ENCODE measurements at regions not wholly inside any gene's neighbourhood (a gene's known extent, or its start where the extent isn't known, plus 50 kb on each side); places are given as distances from the start of the nearest gene placed in this dataset.
"Not testable (repeated sequence)": the region's sequence is repeated elsewhere in the genome, so short reads cannot be mapped to it uniquely, and the experiment has no call there.

GRCh38 chr5:54794135-54794975 is 191.0 kb downstream of the ESM1 start:
- POLR2A ChIA-PET = interaction anchor here (0.6 to 0.9 kb wide), 3 partner anchors 11 to 148 kb away, joined by 3 read pairs; no protein-coding TSS in a partner anchor

DNA sequence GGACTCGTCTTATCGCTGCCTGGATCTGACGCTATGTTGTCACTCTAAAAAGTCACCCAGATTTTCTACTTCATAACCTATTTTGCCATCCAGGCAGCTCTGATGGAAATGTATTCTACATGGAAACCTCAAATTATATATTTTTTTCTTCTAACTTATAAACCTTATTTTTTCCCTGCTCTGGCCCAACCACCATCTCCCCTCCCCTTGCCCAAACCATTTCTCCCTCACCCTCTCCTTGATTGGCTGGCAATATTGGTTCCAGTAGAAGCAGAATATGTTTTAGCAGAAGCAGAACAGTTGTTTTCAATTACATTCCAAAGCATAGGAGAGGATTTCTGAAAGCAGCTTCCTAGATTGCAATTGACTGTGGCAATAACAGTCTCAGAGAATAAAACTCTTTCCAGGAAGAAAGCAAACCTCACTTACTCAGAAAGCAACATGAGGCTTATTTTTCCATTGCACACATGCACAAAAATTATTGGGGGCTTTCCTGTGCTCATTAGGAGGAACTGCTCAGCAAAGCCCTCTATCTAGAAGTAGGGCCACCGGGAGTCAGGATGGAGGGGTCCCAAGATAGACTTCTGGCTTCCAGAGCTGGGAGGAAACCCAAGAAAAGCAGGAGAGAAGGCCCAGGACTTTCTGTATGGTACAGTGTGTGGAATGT is 191.8 kb downstream of the ESM1 start:
- peaks cover 0 to 19% (median 0%) of the 10 kb centered on the region in 11 donors for H3K9me3 Mint-ChIP-seq
- peaks cover 4 to 42% (median 16%) of the 10 kb centered on the region in 7 donors for H3K4me1 Mint-ChIP-seq
- ATAC-seq = no peak
- CTCF ChIA-PET = interaction anchor here (0.7 to 1.0 kb wide), 2 partner anchors 230 to 277 kb away, joined by 3 read pairs; no protein-coding TSS in a partner anchor
- Histone ChIP-seq H3K4me3 (ENCODE audit: low read length) (no peak overlapping the region), H3K4me1 (ENCODE audit: control insufficient read depth in 2 of 2, insufficient read depth in 2 of 2, low read length in 2 of 2) (no peaks in the 10 kb centered on the region), H3K27ac (ENCODE audit: low read depth, low read length) (no peak overlapping the region), H3K27me3 (ENCODE audit: control insufficient read depth in 2 of 2, insufficient read depth in 2 of 2, low read length in 2 of 2) (no peaks in the 10 kb centered on the region), H3K36me3 (ENCODE audit: control insufficient read depth in 2 of 3, insufficient read depth in 3 of 3, low read length in 3 of 3) (no peaks in the 10 kb centered on the region), H3K9me3 (ENCODE audit: control insufficient read depth in 2 of 3, low read length in 3 of 3) (no peaks in the 10 kb centered on the region)
- H3K27me3 Mint-ChIP-seq = peaks cover 0 to 19% (median 4%) of the 10 kb centered on the region in 5 donors
- intact Hi-C loops (cut with micrococcal nuclease) = loop anchor here in 1 of 2 donors (1.0 to 5.0 kb wide), 4 partner anchors 49 to 183 kb away; no protein-coding TSS in a partner anchor
- H3K36me3 Mint-ChIP-seq = peaks cover 0 to 30% (median 0%) of the 10 kb centered on the region in 5 donors
- POLR2A ChIA-PET = interaction anchor here (0.6 to 0.9 kb wide), 2 partner anchors 36 to 147 kb away, joined by 3 read pairs; no protein-coding TSS in a partner anchor
- H3K27ac Mint-ChIP-seq = peak overlapping the region in 1 of 9 donors; percentile 79
- peak overlapping the region in 1 of 10 donors; percentile 60 for H3K4me3 Mint-ChIP-seq
- no peak for DNase-seq

More at GRCh38 chr5:54794135-54794975, 191.0 kb downstream of the ESM1 start:
- no peak overlapping the region for H3K4me3 ChIP-seq (ENCODE audit: low read length)
- peaks cover 0 to 19% (median 4%) of the 10 kb centered on the region in 5 donors for H3K27me3 Mint-ChIP-seq
- H3K9me3 ChIP-seq (ENCODE audit: control insufficient read depth in 2 of 3, low read length in 3 of 3) = no peaks in the 10 kb centered on the region
- H3K36me3 Mint-ChIP-seq = peaks cover 0 to 30% (median 0%) of the 10 kb centered on the region in 5 donors
- intact Hi-C loops (cut with micrococcal nuclease) = loop anchor here in 1 of 2 donors (1.0 to 5.0 kb wide), 3 partner anchors 77 to 184 kb away; no protein-coding TSS in a partner anchor
- H3K4me1 Mint-ChIP-seq = peaks cover 4 to 42% (median 16%) of the 10 kb centered on the region in 7 donors
- no peak overlapping the region for H3K27ac ChIP-seq (ENCODE audit: low read depth, low read length)
- H3K4me3 Mint-ChIP-seq = peak overlapping the region in 1 of 10 donors; percentile 60
- peak overlapping the region in 2 of 9 donors; percentile 45 to 79 for H3K27ac Mint-ChIP-seq
- H3K36me3 ChIP-seq (ENCODE audit: control insufficient read depth in 2 of 3, insufficient read depth in 3 of 3, low read length in 3 of 3) = no peaks in the 10 kb centered on the region
- H3K4me1 ChIP-seq (ENCODE audit: control insufficient read depth in 2 of 2, insufficient read depth in 2 of 2, low read length in 2 of 2) = no peaks in the 10 kb centered on the region
- H3K27me3 ChIP-seq (ENCODE audit: control insufficient read depth in 2 of 2, insufficient read depth in 2 of 2, low read length in 2 of 2) = no peaks in the 10 kb centered on the region
- CTCF ChIA-PET = interaction anchor here (0.7 to 1.0 kb wide), 2 partner anchors 231 to 278 kb away, joined by 3 read pairs; no protein-coding TSS in a partner anchor
- peaks cover 0 to 19% (median 0%) of the 10 kb centered on the region in 11 donors for H3K9me3 Mint-ChIP-seq
- DNase-seq (peak in 1 of 9 donors; percentile 27), ATAC-seq (no peak)

DNA sequence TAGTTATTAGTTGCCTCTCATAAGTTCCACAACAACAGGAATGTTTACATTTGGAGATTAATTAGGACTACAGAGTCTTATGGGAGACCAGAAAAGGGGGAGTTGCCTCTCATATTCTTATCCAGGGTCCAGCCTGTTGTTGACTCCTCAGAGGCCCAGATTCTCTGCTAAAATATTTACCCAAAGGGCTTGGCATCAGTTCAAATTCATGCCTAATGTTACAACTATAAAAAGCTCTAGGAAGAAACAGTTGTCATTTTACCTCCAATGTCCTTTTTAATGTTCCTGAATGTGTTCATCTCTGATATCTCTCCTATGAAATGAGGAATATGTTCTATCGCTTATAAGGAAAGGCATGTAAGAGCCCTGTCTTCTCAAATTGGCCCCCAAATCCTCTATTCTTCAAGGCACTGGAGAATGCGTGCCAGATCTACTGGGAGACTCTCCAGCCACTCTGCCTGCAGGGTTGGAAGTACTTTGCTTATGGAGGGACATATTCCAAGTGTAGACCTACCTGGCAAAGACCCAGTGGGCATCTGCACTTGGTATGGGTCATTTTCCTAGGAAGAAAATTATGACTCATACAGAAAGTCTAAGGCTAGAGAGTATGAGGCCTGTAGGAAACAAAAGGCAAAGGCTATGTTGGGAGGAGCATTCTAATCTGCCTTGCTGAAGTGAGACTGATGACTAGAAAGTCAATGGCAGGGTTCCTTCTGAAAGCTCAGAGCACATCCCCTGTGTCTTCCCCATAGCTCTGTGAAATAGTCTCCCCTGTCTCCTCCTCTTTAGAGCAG is 192.6 kb downstream of the ESM1 start:
- Histone ChIP-seq H3K36me3 (ENCODE audit: control insufficient read depth in 2 of 3, insufficient read depth in 3 of 3, low read length in 3 of 3) (no peaks in the 10 kb centered on the region), H3K27me3 (ENCODE audit: control insufficient read depth in 2 of 2, insufficient read depth in 2 of 2, low read length in 2 of 2) (no peaks in the 10 kb centered on the region), H3K4me1 (ENCODE audit: control insufficient read depth in 2 of 2, insufficient read depth in 2 of 2, low read length in 2 of 2) (no peaks in the 10 kb centered on the region), H3K9me3 (ENCODE audit: control insufficient read depth in 2 of 3, low read length in 3 of 3) (no peaks in the 10 kb centered on the region), H3K27ac (ENCODE audit: low read depth, low read length) (no peak overlapping the region), H3K4me3 (ENCODE audit: low read length) (no peak overlapping the region)
- ATAC-seq (no peak), DNase-seq (no peak)
- peaks cover 0 to 19% (median 4%) of the 10 kb centered on the region in 5 donors for H3K27me3 Mint-ChIP-seq
- peaks cover 4 to 40% (median 16%) of the 10 kb centered on the region in 7 donors for H3K4me1 Mint-ChIP-seq
- H3K9me3 Mint-ChIP-seq = peaks cover 0 to 25% (median 0%) of the 10 kb centered on the region in 11 donors
- intact Hi-C loops (cut with micrococcal nuclease) = loop anchor here in 1 of 2 donors (1.0 to 5.0 kb wide), 2 partner anchors 49 to 76 kb away; no protein-coding TSS in a partner anchor
- H3K27ac Mint-ChIP-seq = peak overlapping the region in 1 of 9 donors; percentile 65
- ChIA-PET POLR2A (no interaction called here), CTCF (interaction anchor here (1.2 kb wide), 1 partner anchor 301 kb away, joined by 3 read pairs; no protein-coding TSS in a partner anchor)
- H3K36me3 Mint-ChIP-seq = peaks cover 0 to 36% (median 0%) of the 10 kb centered on the region in 5 donors
- H3K4me3 Mint-ChIP-seq = peak overlapping the region in 1 of 10 donors; percentile 11

GRCh38 chr5:54787910-54788309 is 197.5 kb downstream of the ESM1 start:
- Mint-ChIP-seq H3K27me3 (peaks cover 0 to 12% (median 0%) of the 10 kb centered on the region in 5 donors), H3K9me3 (peaks cover 0 to 33% (median 2%) of the 10 kb centered on the region in 11 donors), H3K36me3 (peaks cover 0 to 27% (median 1%) of the 10 kb centered on the region in 5 donors)
- DNase-seq; H3K4me1 Mint-ChIP-seq; H3K36me3 ChIP-seq (ENCODE audit: control insufficient read depth in 2 of 3, insufficient read depth in 3 of 3, low read length in 3 of 3); POLR2A ChIA-PET; H3K4me1 ChIP-seq (ENCODE audit: control insufficient read depth in 2 of 2, insufficient read depth in 2 of 2, low read length in 2 of 2); ATAC-seq; H3K4me3 ChIP-seq (ENCODE audit: low read length); H3K9me3 ChIP-seq (ENCODE audit: control insufficient read depth in 2 of 3, low read length in 3 of 3); H3K27ac ChIP-seq (ENCODE audit: low read depth, low read length); CTCF ChIA-PET; H3K4me3 Mint-ChIP-seq; H3K27me3 ChIP-seq (ENCODE audit: control insufficient read depth in 2 of 2, insufficient read depth in 2 of 2, low read length in 2 of 2); H3K27ac Mint-ChIP-seq; intact Hi-C loops (cut with micrococcal nuclease): not testable (repeated sequence)

DNA sequence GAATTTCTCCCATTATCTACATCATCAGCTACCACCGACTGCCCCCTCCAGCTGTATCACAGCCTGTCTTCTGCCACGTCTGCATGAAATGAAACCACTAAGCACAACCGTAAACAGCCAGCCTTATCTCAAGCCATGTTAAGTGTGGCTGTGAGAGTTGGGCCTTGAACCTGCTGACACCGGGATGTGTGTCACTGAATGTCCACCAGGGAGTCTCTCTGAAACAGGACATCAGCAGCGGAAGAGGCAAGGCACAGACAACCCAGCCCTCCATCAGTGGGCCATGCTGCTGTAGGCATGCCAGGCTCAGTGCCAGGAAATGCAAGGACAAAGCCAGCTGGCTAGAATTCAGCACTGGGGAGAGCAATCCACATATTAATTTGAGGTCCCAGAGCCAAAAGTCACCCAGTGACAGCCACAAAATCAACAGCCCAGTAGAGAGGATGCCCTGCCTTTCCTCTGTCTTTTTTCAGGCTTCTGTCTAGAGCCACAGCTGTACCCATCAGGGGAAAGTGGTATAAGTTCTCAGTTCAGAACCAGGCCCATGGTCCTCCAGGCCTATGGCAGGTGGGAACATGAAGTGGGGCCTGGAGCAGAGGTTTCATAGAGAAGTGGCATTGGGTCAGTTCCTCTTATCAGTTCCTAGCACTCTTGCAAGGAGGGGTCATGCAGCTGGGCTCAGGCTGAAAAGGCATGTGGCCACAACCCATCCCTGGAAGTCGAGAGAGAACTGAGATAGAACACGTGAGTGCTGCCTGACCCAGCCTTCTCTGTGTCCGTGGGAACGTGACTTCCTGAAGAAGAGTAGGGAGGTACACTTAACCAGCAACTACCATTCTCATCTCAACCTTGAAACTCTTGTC is 199.4 kb downstream of the ESM1 start:
- peaks cover 0 to 4% (median 0%) of the 10 kb centered on the region in 7 donors for H3K4me1 Mint-ChIP-seq
- Histone ChIP-seq H3K27me3 (ENCODE audit: control insufficient read depth in 2 of 2, insufficient read depth in 2 of 2, low read length in 2 of 2) (no peaks in the 10 kb centered on the region), H3K4me1 (ENCODE audit: control insufficient read depth in 2 of 2, insufficient read depth in 2 of 2, low read length in 2 of 2) (no peaks in the 10 kb centered on the region), H3K36me3 (ENCODE audit: control insufficient read depth in 2 of 3, insufficient read depth in 3 of 3, low read length in 3 of 3) (no peaks in the 10 kb centered on the region), H3K4me3 (ENCODE audit: low read length) (no peak overlapping the region), H3K27ac (ENCODE audit: low read depth, low read length) (no peak overlapping the region), H3K9me3 (ENCODE audit: control insufficient read depth in 2 of 3, low read length in 3 of 3) (no peaks in the 10 kb centered on the region)
- peaks cover 0 to 29% (median 4%) of the 10 kb centered on the region in 11 donors for H3K9me3 Mint-ChIP-seq
- H3K4me3 Mint-ChIP-seq = no peak overlapping the region
- peaks cover 0 to 22% (median 0%) of the 10 kb centered on the region in 5 donors for H3K27me3 Mint-ChIP-seq
- peak; percentile 75 for ATAC-seq
- H3K27ac Mint-ChIP-seq = no peak overlapping the region
- CTCF ChIA-PET = no interaction called here
- peaks cover 0 to 31% (median 0%) of the 10 kb centered on the region in 5 donors for H3K36me3 Mint-ChIP-seq
- no peak for DNase-seq
- POLR2A ChIA-PET = no interaction called here
- intact Hi-C loops (cut with micrococcal nuclease) = no loop called here
